GM23338 (cell line): ENCODE measurements at regions not wholly inside any gene's neighbourhood (a gene's known extent, or its start where the extent isn't known, plus 50 kb on each side); places are given as distances from the start of the nearest gene placed in this dataset.

Source experiments
- ATAC-seq: fragments of 200-7000 bp; cut with Tn5 transposase; 3 replicates; pipeline ENCODE4 v1.9.1; 2020
- DNase-seq: peaks from one replicate; pipeline ENCODE4 v3.0.0-alpha.2; 2015; ENCODE audit warnings: low spot score
- H2AFZ ChIP-seq: fragments of 200-600 bp; sonication (generic); 2 replicates; pipeline ENCODE4 v1.8.0; 2016; ENCODE audit warnings: antibody characterized with exemption, mild to moderate bottlenecking, moderate library complexity
- H3F3A ChIP-seq: fragments of 200-600 bp; sonication (generic); replicated peaks from 2 replicates; pipeline ENCODE4 v1.8.0; 2017; ENCODE audit warnings: antibody characterized with exemption, mixed run types, low read depth
- H3K27ac ChIP-seq: fragments of 200-600 bp; sonication (generic); 2 replicates; pipeline ENCODE4 v1.6.1; 2016; ENCODE audit warnings: low read depth
- H3K27me3 ChIP-seq: fragments of 200-600 bp; sonication (generic); 2 replicates; pipeline ENCODE4 v1.8.0; 2016; ENCODE audit warnings: mild to moderate bottlenecking, mixed run types, moderate library complexity; ENCODE audit not compliant: insufficient read depth
- H3K36me3 ChIP-seq: fragments of 200-600 bp; sonication (generic); 2 replicates; pipeline ENCODE4 v1.8.0; 2016; ENCODE audit warnings: mild to moderate bottlenecking; ENCODE audit not compliant: insufficient read depth
- H3K4me1 ChIP-seq: fragments of 200-600 bp; sonication (generic); 2 replicates; pipeline ENCODE4 v1.8.0; 2016; ENCODE audit warnings: mild to moderate bottlenecking, moderate library complexity; ENCODE audit not compliant: insufficient read depth
- H3K4me2 ChIP-seq: fragments of 200-600 bp; sonication (generic); 2 replicates; pipeline ENCODE4 v1.7.1; 2017; ENCODE audit warnings: mixed run types
- H3K4me3 ChIP-seq: fragments of 200-600 bp; sonication (generic); 2 replicates; pipeline ENCODE4 v1.6.1; 2016; ENCODE audit warnings: mixed run types
- H3K79me2 ChIP-seq: fragments of 200-600 bp; sonication (generic); replicated peaks from 2 replicates; pipeline ENCODE4 v1.8.0; 2017; ENCODE audit warnings: mild to moderate bottlenecking; ENCODE audit not compliant: insufficient read depth
- H3K9me2 ChIP-seq: fragments of 200-600 bp; sonication (generic); 2 replicates; pipeline ENCODE4 v1.8.0; 2017; ENCODE audit not compliant: insufficient read depth
- H4K20me1 ChIP-seq: fragments of 200-600 bp; sonication (generic); replicated peaks from 2 replicates; pipeline ENCODE4 v1.8.0; 2017; ENCODE audit warnings: mild to moderate bottlenecking; ENCODE audit not compliant: insufficient read depth
- H3K27ac Mint-ChIP-seq: 2 replicates; pipeline ENCODE4 v1.8.0; 2020; ENCODE audit warnings: inconsistent platforms, mild to moderate bottlenecking, moderate library complexity, mixed read lengths
- H3K27me3 Mint-ChIP-seq: 3 replicates; pipeline ENCODE4 v1.8.0; 2022; ENCODE audit warnings: low read depth, mild to moderate bottlenecking, moderate library complexity, mixed read lengths, inconsistent platforms; ENCODE audit not compliant: insufficient read depth, poor library complexity
- H3K36me3 Mint-ChIP-seq: 3 replicates; pipeline ENCODE4 v1.8.0; 2021; ENCODE audit warnings: low read depth, mild to moderate bottlenecking, inconsistent platforms, moderate library complexity, mixed read lengths
- H3K4me1 Mint-ChIP-seq: 3 replicates; pipeline ENCODE4 v1.8.0; 2020; ENCODE audit warnings: mild to moderate bottlenecking, inconsistent platforms, mixed read lengths
- H3K4me3 Mint-ChIP-seq: 3 replicates; pipeline ENCODE4 v1.8.0; 2021; ENCODE audit warnings: moderate library complexity, mild to moderate bottlenecking, inconsistent platforms, mixed read lengths
- H3K9me3 Mint-ChIP-seq: 3 replicates; pipeline ENCODE4 v1.8.0; 2020; ENCODE audit warnings: moderate library complexity, mild to moderate bottlenecking, inconsistent platforms, mixed read lengths
- CREB1 ChIP-seq: fragments of 250-450 bp; sonication (Bioruptor Pico); IDR thresholded peaks from 2 replicates; pipeline ENCODE4 v1.5.0; 2020; ENCODE audit warnings: low read depth, mild to moderate bottlenecking, moderate library complexity
- EZH2 ChIP-seq: fragments of 200-600 bp; sonication (generic); IDR thresholded peaks from one replicate; pipeline ENCODE4 v1.8.0; 2017; ENCODE audit warnings: antibody characterized with exemption, mild to moderate bottlenecking, low read depth; ENCODE audit not compliant: unreplicated experiment
- EZH2phosphoT487 ChIP-seq: fragments of 200-600 bp; sonication (generic); IDR thresholded peaks from one replicate; pipeline ENCODE4 v1.8.1; 2018; ENCODE audit warnings: antibody characterized with exemption; ENCODE audit not compliant: unreplicated experiment
- JUNB ChIP-seq: IDR thresholded peaks from one replicate; pipeline ENCODE4 v1.6.1; 2016; ENCODE audit warnings: antibody characterized with exemption; ENCODE audit not compliant: unreplicated experiment
- NANOG ChIP-seq: IDR thresholded peaks from 2 replicates; pipeline ENCODE4 v1.6.1; 2016; ENCODE audit warnings: antibody characterized with exemption, borderline replicate concordance
- POLR2AphosphoS5 ChIP-seq: IDR thresholded peaks from 2 replicates; pipeline ENCODE4 v1.6.1; 2016; ENCODE audit warnings: antibody characterized with exemption, low read depth
- STAT1 ChIP-seq: IDR thresholded peaks from one replicate; pipeline ENCODE4 v1.6.1; 2016; ENCODE audit warnings: antibody characterized with exemption; ENCODE audit not compliant: unreplicated experiment
- ZNF114 ChIP-seq: fragments of 250-450 bp; sonication (Bioruptor Pico); IDR thresholded peaks from 2 replicates; pipeline ENCODE4 v1.5.0; 2020; ENCODE audit warnings: mild to moderate bottlenecking, moderate library complexity
- ZNF331 ChIP-seq: fragments of 250-450 bp; sonication (Bioruptor Pico); IDR thresholded peaks from 2 replicates; pipeline ENCODE4 v1.5.0; 2020; ENCODE audit warnings: low read depth, mild to moderate bottlenecking, moderate library complexity
- TF ChIP-seq, protein P1 (sequence below): fragments of 250-450 bp; sonication (Bioruptor Pico); IDR thresholded peaks from 2 replicates; pipeline ENCODE4 v1.5.0; 2020; ENCODE audit warnings: mild to moderate bottlenecking, moderate library complexity
- TF ChIP-seq, protein P2 (sequence below): IDR thresholded peaks from 2 replicates; pipeline ENCODE4 v1.6.1; 2016; ENCODE audit warnings: antibody characterized with exemption
- TF ChIP-seq, protein P3 (sequence below), 2 experiments: fragments of 200-600 bp in 1 of 2; sonication (generic) in 1 of 2; conservative IDR thresholded peaks; 2 replicates each; pipeline versions ENCODE4 v1.5.1 to v1.6.1; 2016 to 2017; ENCODE audit warnings: antibody characterized with exemption in 2 of 2, low read depth in 2 of 2, mild to moderate bottlenecking in 2 of 2, moderate library complexity in 1 of 2
- TF ChIP-seq, protein P4 (sequence below): IDR thresholded peaks from one replicate; pipeline ENCODE4 v1.6.1; 2018; ENCODE audit warnings: antibody characterized with exemption; ENCODE audit not compliant: unreplicated experiment

DNA sequence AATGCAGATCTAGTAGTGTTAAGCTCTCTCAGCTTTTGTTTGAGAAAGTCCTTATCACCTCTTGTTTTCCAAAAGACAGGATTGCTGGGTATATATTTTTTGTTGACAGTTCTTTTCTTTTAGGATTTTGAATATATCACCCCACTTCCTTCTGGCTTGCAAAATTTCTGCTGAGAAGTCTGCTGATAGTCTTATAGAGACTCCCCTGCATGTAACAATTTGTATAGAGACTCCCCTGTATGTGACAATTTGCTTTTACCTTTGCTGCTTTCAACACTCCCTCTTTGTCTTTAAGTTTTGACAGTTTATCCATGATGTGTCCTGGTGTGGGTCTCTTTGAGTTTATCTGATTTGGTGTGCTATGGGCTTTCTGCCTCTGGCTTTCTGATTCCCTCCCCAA, 115.0 kb upstream of the CCDC85A start:
- Mint-ChIP-seq H3K27me3 (peaks cover 5% of the 10 kb centered on the region), H3K4me1 (no peaks in the 10 kb centered on the region), H3K36me3 (peaks cover 3% of the 10 kb centered on the region; the same call in 2 of the 3 replicates), H3K4me3 (no peak overlapping the region), H3K9me3 (peaks cover 14% of the 10 kb centered on the region), H3K27ac (no peak overlapping the region)
- H3K4me1 ChIP-seq: no peaks in the 10 kb centered on the region
- H3F3A ChIP-seq: no peaks in the 10 kb centered on the region
- H2AFZ ChIP-seq: no peak overlapping the region
- no peaks in the 10 kb centered on the region; the same call in 1 of the 2 replicates for H3K36me3 ChIP-seq
- H3K27me3 ChIP-seq: no peaks in the 10 kb centered on the region
- H4K20me1 ChIP-seq: no peaks in the 10 kb centered on the region
- no peak overlapping the region for H3K4me3 ChIP-seq
- no peak for ATAC-seq
- TF ChIP-seq, protein P1, sequence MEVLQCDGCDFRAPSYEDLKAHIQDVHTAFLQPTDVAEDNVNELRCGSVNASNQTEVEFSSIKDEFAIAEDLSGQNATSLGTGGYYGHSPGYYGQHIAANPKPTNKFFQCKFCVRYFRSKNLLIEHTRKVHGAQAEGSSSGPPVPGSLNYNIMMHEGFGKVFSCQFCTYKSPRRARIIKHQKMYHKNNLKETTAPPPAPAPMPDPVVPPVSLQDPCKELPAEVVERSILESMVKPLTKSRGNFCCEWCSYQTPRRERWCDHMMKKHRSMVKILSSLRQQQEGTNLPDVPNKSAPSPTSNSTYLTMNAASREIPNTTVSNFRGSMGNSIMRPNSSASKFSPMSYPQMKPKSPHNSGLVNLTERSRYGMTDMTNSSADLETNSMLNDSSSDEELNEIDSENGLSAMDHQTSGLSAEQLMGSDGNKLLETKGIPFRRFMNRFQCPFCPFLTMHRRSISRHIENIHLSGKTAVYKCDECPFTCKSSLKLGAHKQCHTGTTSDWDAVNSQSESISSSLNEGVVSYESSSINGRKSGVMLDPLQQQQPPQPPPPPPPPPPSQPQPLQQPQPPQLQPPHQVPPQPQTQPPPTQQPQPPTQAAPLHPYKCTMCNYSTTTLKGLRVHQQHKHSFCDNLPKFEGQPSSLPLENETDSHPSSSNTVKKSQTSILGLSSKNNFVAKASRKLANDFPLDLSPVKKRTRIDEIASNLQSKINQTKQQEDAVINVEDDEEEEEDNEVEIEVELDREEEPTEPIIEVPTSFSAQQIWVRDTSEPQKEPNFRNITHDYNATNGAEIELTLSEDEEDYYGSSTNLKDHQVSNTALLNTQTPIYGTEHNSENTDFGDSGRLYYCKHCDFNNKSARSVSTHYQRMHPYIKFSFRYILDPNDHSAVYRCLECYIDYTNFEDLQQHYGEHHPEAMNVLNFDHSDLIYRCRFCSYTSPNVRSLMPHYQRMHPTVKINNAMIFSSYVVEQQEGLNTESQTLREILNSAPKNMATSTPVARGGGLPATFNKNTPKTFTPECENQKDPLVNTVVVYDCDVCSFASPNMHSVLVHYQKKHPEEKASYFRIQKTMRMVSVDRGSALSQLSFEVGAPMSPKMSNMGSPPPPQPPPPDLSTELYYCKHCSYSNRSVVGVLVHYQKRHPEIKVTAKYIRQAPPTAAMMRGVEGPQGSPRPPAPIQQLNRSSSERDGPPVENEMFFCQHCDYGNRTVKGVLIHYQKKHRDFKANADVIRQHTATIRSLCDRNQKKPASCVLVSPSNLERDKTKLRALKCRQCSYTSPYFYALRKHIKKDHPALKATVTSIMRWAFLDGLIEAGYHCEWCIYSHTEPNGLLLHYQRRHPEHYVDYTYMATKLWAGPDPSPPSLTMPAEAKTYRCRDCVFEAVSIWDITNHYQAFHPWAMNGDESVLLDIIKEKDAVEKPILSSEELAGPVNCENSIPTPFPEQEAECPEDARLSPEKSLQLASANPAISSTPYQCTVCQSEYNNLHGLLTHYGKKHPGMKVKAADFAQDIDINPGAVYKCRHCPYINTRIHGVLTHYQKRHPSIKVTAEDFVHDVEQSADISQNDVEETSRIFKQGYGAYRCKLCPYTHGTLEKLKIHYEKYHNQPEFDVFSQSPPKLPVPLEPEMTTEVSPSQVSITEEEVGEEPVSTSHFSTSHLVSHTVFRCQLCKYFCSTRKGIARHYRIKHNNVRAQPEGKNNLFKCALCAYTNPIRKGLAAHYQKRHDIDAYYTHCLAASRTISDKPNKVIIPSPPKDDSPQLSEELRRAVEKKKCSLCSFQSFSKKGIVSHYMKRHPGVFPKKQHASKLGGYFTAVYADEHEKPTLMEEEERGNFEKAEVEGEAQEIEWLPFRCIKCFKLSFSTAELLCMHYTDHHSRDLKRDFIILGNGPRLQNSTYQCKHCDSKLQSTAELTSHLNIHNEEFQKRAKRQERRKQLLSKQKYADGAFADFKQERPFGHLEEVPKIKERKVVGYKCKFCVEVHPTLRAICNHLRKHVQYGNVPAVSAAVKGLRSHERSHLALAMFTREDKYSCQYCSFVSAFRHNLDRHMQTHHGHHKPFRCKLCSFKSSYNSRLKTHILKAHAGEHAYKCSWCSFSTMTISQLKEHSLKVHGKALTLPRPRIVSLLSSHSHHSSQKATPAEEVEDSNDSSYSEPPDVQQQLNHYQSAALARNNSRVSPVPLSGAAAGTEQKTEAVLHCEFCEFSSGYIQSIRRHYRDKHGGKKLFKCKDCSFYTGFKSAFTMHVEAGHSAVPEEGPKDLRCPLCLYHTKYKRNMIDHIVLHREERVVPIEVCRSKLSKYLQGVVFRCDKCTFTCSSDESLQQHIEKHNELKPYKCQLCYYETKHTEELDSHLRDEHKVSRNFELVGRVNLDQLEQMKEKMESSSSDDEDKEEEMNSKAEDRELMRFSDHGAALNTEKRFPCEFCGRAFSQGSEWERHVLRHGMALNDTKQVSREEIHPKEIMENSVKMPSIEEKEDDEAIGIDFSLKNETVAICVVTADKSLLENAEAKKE: no peak
- TF ChIP-seq EZH2phosphoT487 (no peak), POLR2AphosphoS5 (no peak), EZH2 (no peak), CREB1 (no peak), JUNB (no peak), ZNF114 (no peak), ZNF331 (no peak), STAT1 (no peak), NANOG (no peak)
- TF ChIP-seq, protein P2, sequence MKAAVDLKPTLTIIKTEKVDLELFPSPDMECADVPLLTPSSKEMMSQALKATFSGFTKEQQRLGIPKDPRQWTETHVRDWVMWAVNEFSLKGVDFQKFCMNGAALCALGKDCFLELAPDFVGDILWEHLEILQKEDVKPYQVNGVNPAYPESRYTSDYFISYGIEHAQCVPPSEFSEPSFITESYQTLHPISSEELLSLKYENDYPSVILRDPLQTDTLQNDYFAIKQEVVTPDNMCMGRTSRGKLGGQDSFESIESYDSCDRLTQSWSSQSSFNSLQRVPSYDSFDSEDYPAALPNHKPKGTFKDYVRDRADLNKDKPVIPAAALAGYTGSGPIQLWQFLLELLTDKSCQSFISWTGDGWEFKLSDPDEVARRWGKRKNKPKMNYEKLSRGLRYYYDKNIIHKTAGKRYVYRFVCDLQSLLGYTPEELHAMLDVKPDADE: no peak
- TF ChIP-seq, protein P3, sequence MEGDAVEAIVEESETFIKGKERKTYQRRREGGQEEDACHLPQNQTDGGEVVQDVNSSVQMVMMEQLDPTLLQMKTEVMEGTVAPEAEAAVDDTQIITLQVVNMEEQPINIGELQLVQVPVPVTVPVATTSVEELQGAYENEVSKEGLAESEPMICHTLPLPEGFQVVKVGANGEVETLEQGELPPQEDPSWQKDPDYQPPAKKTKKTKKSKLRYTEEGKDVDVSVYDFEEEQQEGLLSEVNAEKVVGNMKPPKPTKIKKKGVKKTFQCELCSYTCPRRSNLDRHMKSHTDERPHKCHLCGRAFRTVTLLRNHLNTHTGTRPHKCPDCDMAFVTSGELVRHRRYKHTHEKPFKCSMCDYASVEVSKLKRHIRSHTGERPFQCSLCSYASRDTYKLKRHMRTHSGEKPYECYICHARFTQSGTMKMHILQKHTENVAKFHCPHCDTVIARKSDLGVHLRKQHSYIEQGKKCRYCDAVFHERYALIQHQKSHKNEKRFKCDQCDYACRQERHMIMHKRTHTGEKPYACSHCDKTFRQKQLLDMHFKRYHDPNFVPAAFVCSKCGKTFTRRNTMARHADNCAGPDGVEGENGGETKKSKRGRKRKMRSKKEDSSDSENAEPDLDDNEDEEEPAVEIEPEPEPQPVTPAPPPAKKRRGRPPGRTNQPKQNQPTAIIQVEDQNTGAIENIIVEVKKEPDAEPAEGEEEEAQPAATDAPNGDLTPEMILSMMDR (conservative IDR thresholded peaks at IDR 0.05; ENCODE audit: low read depth in 2 of 2): no peak
- TF ChIP-seq, protein P4, sequence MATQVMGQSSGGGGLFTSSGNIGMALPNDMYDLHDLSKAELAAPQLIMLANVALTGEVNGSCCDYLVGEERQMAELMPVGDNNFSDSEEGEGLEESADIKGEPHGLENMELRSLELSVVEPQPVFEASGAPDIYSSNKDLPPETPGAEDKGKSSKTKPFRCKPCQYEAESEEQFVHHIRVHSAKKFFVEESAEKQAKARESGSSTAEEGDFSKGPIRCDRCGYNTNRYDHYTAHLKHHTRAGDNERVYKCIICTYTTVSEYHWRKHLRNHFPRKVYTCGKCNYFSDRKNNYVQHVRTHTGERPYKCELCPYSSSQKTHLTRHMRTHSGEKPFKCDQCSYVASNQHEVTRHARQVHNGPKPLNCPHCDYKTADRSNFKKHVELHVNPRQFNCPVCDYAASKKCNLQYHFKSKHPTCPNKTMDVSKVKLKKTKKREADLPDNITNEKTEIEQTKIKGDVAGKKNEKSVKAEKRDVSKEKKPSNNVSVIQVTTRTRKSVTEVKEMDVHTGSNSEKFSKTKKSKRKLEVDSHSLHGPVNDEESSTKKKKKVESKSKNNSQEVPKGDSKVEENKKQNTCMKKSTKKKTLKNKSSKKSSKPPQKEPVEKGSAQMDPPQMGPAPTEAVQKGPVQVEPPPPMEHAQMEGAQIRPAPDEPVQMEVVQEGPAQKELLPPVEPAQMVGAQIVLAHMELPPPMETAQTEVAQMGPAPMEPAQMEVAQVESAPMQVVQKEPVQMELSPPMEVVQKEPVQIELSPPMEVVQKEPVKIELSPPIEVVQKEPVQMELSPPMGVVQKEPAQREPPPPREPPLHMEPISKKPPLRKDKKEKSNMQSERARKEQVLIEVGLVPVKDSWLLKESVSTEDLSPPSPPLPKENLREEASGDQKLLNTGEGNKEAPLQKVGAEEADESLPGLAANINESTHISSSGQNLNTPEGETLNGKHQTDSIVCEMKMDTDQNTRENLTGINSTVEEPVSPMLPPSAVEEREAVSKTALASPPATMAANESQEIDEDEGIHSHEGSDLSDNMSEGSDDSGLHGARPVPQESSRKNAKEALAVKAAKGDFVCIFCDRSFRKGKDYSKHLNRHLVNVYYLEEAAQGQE: no peak
- H3K4me2 ChIP-seq: no peak overlapping the region
- no peak overlapping the region for H3K27ac ChIP-seq
- peaks cover 9% of the 10 kb centered on the region for H3K9me2 ChIP-seq
- H3K79me2 ChIP-seq: no peaks in the 10 kb centered on the region
- DNase-seq: no peak
